ENCODE measurements at regions not wholly inside any gene's neighbourhood (a gene's known extent, or its start where the extent isn't known, plus 50 kb on each side); places are given as distances from the start of the nearest gene placed in this dataset.

DNA sequence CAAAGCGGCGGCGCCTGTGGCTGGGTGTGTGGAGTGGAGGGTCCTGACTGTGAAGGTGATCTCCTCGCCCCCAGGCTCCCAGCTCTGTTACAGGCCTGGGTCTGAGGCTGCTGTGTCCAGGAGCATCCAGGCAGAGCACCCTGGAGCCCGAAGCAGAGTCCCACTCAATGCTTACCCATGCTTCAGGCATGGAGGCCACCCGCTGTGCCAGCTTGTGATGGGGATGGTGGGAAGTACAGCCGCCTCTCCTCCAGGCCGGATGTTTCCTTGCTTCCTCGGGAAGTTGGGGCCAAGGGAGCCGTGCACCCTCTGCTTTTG lies 255.9 kb upstream of the IRX1 start:
- ATAC-seq (replicated peaks; ENCODE audit: extremely low read depth, poor library complexity, severe bottlenecking) (no peak), DNase-seq (ENCODE audit: low spot score in 2 of 2) (no peak)
- Mint-ChIP-seq H3K27ac (ENCODE audit: low read depth) (no peak overlapping the region), H3K9me3 (peaks cover 11% of the 10 kb centered on the region), H3K36me3 (ENCODE audit: insufficient read depth) (no peaks in the 10 kb centered on the region), H3K27me3 (no peaks in the 10 kb centered on the region), H3K4me1 (no peaks in the 10 kb centered on the region), H3K4me3 (no peak overlapping the region)

DNA sequence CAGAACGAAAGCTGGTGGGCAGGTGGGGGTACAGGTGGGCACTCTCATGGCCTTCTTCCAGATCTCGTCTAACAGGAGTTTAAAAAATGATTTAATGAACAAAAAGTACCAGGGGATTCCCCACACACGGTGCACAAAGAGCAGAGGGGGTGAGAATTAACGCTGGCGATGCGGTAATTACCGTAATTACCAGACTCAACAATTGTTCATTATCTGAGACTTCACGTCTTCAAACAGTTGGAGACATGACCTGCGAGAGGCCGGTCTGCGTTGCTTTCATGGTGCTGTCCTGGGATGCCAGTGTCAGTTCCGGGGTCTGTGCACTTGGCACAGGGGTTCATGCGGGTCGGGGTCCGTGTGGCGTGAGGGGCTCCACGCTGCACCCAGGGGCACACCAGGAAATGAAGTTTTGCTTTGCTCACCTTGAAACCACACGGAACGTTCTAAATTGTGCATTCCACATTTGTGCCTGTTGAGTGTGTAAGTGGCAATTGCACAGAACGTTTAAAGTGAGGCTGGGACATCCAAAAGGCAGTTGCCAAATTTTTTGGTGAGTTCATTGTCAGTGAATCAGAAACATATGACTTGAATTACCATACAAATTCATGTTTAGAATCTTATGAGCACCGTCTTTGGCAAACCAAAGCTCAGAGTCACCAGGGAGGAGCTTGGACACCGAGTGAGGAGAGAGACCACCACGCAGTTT lies 256.4 kb upstream of the IRX1 start:
- Mint-ChIP-seq H3K27me3 (no peaks in the 10 kb centered on the region), H3K36me3 (ENCODE audit: insufficient read depth) (no peaks in the 10 kb centered on the region), H3K27ac (ENCODE audit: low read depth) (no peak overlapping the region), H3K4me3 (no peak overlapping the region), H3K9me3 (peaks cover 11% of the 10 kb centered on the region), H3K4me1 (no peaks in the 10 kb centered on the region)
- DNase-seq (ENCODE audit: low spot score in 2 of 2) (no peak), ATAC-seq (replicated peaks; ENCODE audit: extremely low read depth, poor library complexity, severe bottlenecking) (no peak)

DNA sequence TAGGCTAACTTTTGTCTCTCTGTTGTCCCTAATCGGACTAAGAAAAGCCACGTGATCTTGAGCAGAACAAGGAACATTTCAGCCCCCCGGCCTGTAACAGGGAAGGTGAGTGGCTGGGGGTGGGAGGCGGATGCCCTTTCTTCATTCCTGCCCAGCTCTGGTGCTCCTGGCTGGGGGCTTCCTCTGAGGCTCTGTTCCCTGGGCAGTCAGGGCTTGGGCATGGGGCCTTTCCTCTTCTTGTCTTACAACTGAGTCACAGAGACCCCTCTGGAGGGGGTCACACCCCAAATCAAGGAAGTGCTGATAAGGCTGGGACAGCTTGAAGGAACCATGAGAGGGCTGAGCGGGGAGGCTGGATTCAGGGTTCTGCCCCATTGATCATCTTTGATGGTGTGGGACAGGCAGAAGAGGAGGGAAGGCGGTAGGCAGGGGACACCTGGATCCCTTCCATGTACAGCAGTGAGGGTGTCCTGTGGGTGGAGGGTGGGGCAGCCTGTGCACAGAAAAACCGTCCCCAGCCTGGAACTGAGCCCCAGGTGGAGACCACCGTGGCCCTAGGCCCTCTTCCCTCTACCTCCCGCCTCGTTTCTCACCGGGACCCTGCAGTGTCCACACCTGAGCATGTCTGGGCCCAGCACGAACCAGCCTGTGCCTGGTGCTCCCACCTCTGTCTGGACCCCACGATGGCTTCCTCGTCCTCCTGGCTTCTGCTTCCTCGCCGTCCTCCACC lies 257.7 kb upstream of the IRX1 start:
- peaks cover 11% of the 10 kb centered on the region for H3K9me3 Mint-ChIP-seq
- ATAC-seq (replicated peaks; ENCODE audit: extremely low read depth, poor library complexity, severe bottlenecking) = no peak
- no peaks in the 10 kb centered on the region for H3K4me1 Mint-ChIP-seq
- no peak overlapping the region for H3K4me3 Mint-ChIP-seq
- H3K36me3 Mint-ChIP-seq (ENCODE audit: insufficient read depth) = no peaks in the 10 kb centered on the region
- no peaks in the 10 kb centered on the region for H3K27me3 Mint-ChIP-seq
- H3K27ac Mint-ChIP-seq (ENCODE audit: low read depth) = no peak overlapping the region
- DNase-seq (ENCODE audit: low spot score in 2 of 2) = no peak

DNA sequence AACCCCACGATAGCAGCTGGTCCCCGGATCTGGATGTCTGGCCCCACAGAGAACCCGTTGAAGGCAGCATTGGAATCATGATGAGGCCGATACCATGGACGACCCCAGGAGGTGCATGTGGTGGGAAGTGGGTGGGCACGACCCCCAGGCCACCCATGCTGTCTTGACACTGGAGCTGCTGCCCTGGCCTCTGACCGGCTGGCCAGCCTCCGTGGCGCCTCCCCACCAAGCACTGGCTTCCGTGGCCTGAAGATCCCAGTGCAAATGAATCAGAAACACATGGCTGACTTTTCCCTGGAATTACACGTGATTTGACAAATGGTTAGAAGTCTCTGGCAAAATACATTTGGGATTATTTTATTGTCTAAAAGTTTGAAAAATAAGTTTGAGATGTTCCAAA lies 259.0 kb upstream of the IRX1 start:
- Mint-ChIP-seq H3K27ac (ENCODE audit: low read depth) (no peak overlapping the region), H3K4me1 (no peaks in the 10 kb centered on the region), H3K9me3 (peaks cover 13% of the 10 kb centered on the region), H3K27me3 (no peaks in the 10 kb centered on the region), H3K36me3 (ENCODE audit: insufficient read depth) (no peaks in the 10 kb centered on the region), H3K4me3 (no peak overlapping the region)
- ATAC-seq (replicated peaks; ENCODE audit: extremely low read depth, poor library complexity, severe bottlenecking) (no peak), DNase-seq (ENCODE audit: low spot score in 2 of 2) (no peak)

DNA sequence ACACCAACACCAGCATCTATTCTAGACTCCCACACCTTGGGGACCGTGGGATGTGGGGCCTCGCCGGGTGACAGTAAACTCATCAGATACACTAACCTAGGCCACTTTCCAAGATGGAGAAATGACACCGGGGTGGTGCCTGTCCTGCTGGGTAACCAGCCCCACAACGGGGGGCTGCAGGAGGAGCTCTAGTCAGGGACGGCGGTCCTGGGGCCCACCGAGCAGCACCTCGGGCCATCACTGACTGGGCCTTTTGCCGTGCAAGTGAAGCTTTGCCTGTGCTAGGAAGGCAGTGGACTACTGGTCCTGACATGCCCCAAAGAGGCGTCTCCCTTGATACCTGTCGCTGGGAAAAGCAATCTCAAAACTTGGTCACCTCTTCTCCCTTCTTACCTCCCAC lies 260.3 kb upstream of the IRX1 start:
- Mint-ChIP-seq H3K27me3 (no peaks in the 10 kb centered on the region), H3K36me3 (ENCODE audit: insufficient read depth) (no peaks in the 10 kb centered on the region), H3K27ac (ENCODE audit: low read depth) (no peak overlapping the region), H3K4me1 (no peaks in the 10 kb centered on the region), H3K4me3 (no peak overlapping the region), H3K9me3 (peaks cover 22% of the 10 kb centered on the region)
- ATAC-seq (replicated peaks; ENCODE audit: extremely low read depth, poor library complexity, severe bottlenecking) (no peak), DNase-seq (ENCODE audit: low spot score in 2 of 2) (no peak)

DNA sequence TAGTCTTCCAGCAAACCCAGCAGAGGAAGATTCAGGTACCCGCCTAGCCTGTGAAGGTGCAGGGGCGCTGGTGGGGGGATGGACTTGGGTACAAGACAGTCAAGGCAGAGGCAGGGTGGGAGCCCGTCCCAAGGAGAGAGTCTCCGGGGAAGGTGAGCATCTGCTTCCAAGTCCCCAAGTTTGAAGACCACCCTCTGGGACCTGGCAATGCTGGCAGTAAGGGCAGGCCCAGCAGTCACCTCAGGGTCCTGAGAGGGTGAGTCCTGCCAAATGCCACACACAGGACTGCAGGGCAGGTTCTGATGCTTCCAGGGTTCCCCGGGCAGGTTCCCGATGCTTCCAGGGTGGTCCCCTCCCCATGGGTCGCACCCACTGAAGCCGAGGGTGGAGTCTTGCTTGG lies 261.8 kb upstream of the IRX1 start:
- no peak overlapping the region for H3K27ac Mint-ChIP-seq (ENCODE audit: low read depth)
- no peak for DNase-seq (ENCODE audit: low spot score in 2 of 2)
- no peak overlapping the region for H3K4me3 Mint-ChIP-seq
- no peaks in the 10 kb centered on the region for H3K36me3 Mint-ChIP-seq (ENCODE audit: insufficient read depth)
- H3K9me3 Mint-ChIP-seq = peaks cover 17% of the 10 kb centered on the region
- no peak for ATAC-seq (replicated peaks; ENCODE audit: extremely low read depth, poor library complexity, severe bottlenecking)
- no peaks in the 10 kb centered on the region for H3K4me1 Mint-ChIP-seq
- H3K27me3 Mint-ChIP-seq = no peaks in the 10 kb centered on the region

DNA sequence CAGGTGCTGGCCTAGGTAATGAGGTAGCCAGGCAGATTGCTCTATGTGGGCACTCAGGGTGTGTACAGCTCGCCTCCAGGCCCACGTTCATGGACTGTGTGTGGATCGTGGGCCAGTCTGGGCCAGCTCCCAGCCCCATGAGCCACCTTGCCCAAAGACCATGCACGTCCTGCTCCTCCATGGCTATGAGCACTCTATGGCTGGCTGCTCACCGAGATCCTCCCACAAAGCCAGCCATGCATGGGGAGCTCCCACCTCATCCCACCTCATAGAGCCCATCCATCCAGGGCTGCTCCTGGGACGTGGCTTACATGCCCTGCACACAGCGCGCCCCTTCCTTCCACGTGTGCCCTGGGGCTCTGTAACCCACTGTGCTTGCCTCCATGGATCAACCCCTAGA lies 262.5 kb upstream of the IRX1 start:
- Mint-ChIP-seq H3K27me3 (no peaks in the 10 kb centered on the region), H3K27ac (ENCODE audit: low read depth) (no peak overlapping the region), H3K36me3 (ENCODE audit: insufficient read depth) (no peaks in the 10 kb centered on the region), H3K9me3 (peaks cover 10% of the 10 kb centered on the region), H3K4me1 (no peaks in the 10 kb centered on the region), H3K4me3 (no peak overlapping the region)
- no peak for DNase-seq (ENCODE audit: low spot score in 2 of 2)
- no peak for ATAC-seq (replicated peaks; ENCODE audit: extremely low read depth, poor library complexity, severe bottlenecking)

DNA sequence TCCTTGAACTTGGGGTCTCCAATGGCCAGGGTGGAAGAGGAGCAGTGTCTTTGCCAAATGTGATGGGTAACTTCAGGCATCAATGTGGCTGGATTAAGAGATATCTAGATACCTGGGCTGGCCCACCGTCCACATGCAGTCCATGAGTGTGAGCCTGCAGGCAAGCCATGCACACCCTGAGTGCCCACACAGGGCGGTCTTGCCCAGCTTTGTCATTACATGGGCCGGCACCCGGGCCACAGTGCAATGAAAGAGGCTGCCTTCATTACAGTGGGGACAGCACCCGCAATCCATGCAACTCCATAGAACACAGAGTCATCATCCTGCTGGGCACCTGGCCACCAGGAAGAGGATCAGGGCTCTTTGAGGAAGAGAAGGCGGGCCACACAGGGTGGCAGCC lies 263.8 kb upstream of the IRX1 start:
- Mint-ChIP-seq H3K9me3 (peaks cover 10% of the 10 kb centered on the region), H3K4me3 (no peak overlapping the region), H3K36me3 (ENCODE audit: insufficient read depth) (no peaks in the 10 kb centered on the region), H3K4me1 (no peaks in the 10 kb centered on the region), H3K27ac (ENCODE audit: low read depth) (no peak overlapping the region), H3K27me3 (no peaks in the 10 kb centered on the region)
- ATAC-seq (replicated peaks; ENCODE audit: extremely low read depth, poor library complexity, severe bottlenecking) (no peak), DNase-seq (ENCODE audit: low spot score in 2 of 2) (no peak)

DNA sequence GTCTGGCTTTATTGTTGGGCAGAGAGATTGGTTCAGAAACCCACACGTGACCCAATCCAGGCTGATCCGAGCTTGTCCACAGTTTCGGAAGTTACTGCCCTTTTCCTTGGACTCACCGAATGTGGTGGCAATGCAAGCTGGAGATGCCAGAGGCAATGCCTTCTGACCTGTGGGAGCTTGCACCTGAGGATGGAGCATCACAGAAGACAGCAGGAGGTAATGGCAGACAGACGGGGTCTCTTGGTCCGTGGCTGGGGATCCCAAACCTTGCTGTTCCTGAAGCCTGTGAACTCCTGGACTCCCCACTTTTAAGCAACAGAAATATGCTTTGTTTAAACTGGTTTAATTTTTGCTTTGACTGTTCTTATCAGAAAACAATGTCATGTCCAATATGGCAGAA lies 265.2 kb upstream of the IRX1 start:
- H3K4me3 Mint-ChIP-seq = no peak overlapping the region
- no peaks in the 10 kb centered on the region for H3K36me3 Mint-ChIP-seq (ENCODE audit: insufficient read depth)
- H3K27ac Mint-ChIP-seq (ENCODE audit: low read depth) = no peak overlapping the region
- DNase-seq (ENCODE audit: low spot score in 2 of 2) (no peak), ATAC-seq (replicated peaks; ENCODE audit: extremely low read depth, poor library complexity, severe bottlenecking) (no peak)
- peaks cover 10% of the 10 kb centered on the region for H3K9me3 Mint-ChIP-seq
- H3K4me1 Mint-ChIP-seq = no peaks in the 10 kb centered on the region
- H3K27me3 Mint-ChIP-seq = no peaks in the 10 kb centered on the region

DNA sequence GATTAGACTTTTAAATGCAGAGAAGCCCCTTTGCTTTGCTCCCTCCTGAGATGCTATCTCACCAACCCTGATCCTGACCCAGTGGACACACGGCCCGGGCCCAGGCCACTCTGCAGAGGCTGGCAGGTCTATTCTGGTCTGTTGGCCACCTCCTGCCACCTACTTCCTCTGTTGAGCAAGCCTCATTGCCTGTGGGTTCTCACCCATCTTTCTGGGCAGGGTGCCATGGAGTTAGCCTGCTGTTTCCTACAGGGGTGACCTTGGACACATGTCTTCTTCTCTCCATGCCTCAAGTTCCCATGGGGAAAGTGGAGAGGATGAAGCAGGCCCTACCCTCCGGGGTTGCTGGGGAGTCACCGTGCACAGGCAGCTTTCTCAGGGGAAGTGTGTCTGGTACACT lies 266.2 kb upstream of the IRX1 start:
- Mint-ChIP-seq H3K9me3 (peaks cover 10% of the 10 kb centered on the region), H3K36me3 (ENCODE audit: insufficient read depth) (no peaks in the 10 kb centered on the region), H3K27ac (ENCODE audit: low read depth) (no peak overlapping the region), H3K4me3 (no peak overlapping the region), H3K4me1 (no peaks in the 10 kb centered on the region), H3K27me3 (no peaks in the 10 kb centered on the region)
- ATAC-seq (replicated peaks; ENCODE audit: extremely low read depth, poor library complexity, severe bottlenecking) = no peak
- no peak for DNase-seq (ENCODE audit: low spot score in 2 of 2)

DNA sequence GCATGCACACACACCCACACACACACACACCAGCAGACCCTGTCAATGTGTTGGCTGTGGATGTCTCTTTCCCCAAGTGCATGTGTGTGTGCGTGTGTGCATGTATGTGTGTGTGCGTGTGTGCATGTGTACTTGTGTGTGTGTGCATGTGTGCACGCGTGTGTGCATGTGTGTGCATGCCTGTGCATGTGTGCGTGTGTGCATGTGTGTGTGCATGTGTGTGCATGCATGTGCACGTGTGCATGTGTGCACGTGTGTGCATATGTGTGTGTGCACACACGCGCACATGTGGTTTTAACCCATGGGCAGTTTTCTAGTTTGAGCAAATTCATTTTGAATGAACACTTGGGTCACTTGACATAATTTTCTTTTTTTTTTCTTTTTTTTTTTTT lies 268.8 kb upstream of the IRX1 start:
- H3K9me3 Mint-ChIP-seq = peaks cover 10% of the 10 kb centered on the region
- no peaks in the 10 kb centered on the region for H3K27me3 Mint-ChIP-seq
- H3K4me3 Mint-ChIP-seq = no peak overlapping the region
- H3K27ac Mint-ChIP-seq (ENCODE audit: low read depth) = no peak overlapping the region
- H3K36me3 Mint-ChIP-seq (ENCODE audit: insufficient read depth) = no peaks in the 10 kb centered on the region
- DNase-seq (ENCODE audit: low spot score in 2 of 2) = no peak
- no peak for ATAC-seq (replicated peaks; ENCODE audit: extremely low read depth, poor library complexity, severe bottlenecking)
- no peaks in the 10 kb centered on the region for H3K4me1 Mint-ChIP-seq

DNA sequence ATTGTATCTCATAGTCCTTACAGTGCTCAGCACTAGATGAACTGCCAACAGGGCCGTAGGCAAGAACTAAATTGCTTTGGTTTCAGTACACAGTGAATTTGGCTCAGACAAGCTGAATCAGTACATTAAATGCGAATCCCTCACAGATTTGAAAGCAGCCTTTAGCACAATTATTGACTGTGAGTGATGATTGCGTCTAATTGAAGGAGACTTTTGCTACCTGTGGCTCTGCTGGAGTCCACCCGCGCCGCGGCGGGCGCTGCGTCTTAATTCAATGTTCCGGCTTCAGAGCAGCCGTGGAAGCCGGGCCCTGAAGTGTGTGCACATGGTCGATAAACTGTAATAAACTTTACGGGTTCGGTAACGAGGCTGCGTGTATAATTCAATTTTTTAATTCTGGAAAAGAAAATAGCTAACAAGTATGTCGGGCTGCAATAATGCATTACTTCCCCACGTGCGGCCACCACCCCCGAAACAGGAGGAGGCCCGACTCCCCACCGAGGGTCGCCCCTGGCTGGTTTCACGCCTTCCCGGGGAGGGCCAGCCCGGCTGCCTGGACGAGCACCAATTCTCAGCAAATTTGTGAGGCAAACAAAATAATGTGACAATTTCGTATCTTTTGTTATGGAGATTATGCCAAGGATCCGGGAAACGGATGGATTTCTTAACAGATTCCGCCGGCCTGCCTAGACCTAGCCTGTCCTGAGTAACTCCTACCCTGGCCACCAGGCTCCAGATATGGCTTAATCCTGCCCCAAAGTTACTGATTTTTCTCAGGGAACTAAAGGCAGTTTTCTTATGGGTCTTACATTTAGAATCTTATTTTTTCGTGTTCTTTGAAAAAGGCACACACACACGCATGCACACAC lies 269.4 kb upstream of the IRX1 start:
- H3K36me3 Mint-ChIP-seq (ENCODE audit: insufficient read depth) = no peaks in the 10 kb centered on the region
- ATAC-seq (replicated peaks; ENCODE audit: extremely low read depth, poor library complexity, severe bottlenecking) = no peak
- H3K27ac Mint-ChIP-seq (ENCODE audit: low read depth) = no peak overlapping the region
- H3K4me3 Mint-ChIP-seq = no peak overlapping the region
- no peak for DNase-seq (ENCODE audit: low spot score in 2 of 2)
- no peaks in the 10 kb centered on the region for H3K27me3 Mint-ChIP-seq
- H3K9me3 Mint-ChIP-seq = peaks cover 4% of the 10 kb centered on the region
- H3K4me1 Mint-ChIP-seq = no peaks in the 10 kb centered on the region

Measured in central memory CD8-positive, alpha-beta T cell (primary cell).